DND-41 (cell line): ENCODE measurements at regions not wholly inside any gene's neighbourhood (a gene's known extent, or its start where the extent isn't known, plus 50 kb on each side); places are given as distances from the start of the nearest gene placed in this dataset.

Experiments used
- CTCF ChIP-seq: IDR thresholded peaks from 2 replicates; pipeline ENCODE4 v1.5.1; 2012; ENCODE audit warnings: borderline replicate concordance, low read length, moderate library complexity, mild to moderate bottlenecking; ENCODE audit not compliant: poor library complexity, severe bottlenecking; ENCODE audit errors: extremely low read depth
- EZH2 ChIP-seq: IDR thresholded peaks from 3 replicates; pipeline ENCODE4 v1.6.1; 2012; ENCODE audit warnings: borderline replicate concordance, low read depth, mild to moderate bottlenecking, moderate library complexity, low read length, inconsistent platforms; ENCODE audit not compliant: severe bottlenecking

- TF ChIP-seq CTCF (no peak), EZH2 (no peak)
Measured at GRCh38 chr5:115348175-115348574, 51.7 kb upstream of the CCDC112 start.
